HUES64 (cell line): ENCODE measurements at regions not wholly inside any gene's neighbourhood (a gene's known extent, or its start where the extent isn't known, plus 50 kb on each side); places are given as distances from the start of the nearest gene placed in this dataset.

Experiments
- H3K27ac ChIP-seq: 2 replicates; pipeline ENCODE4 v1.7.0; 2013; ENCODE audit warnings: low read depth, low read length, inconsistent platforms
- H3K27me3 ChIP-seq: 2 replicates; pipeline ENCODE4 v1.6.1; 2013; ENCODE audit warnings: mild to moderate bottlenecking, low read length; ENCODE audit not compliant: insufficient read depth
- H3K36me3 ChIP-seq: 2 replicates; pipeline ENCODE4 v1.6.1; 2013; ENCODE audit warnings: mild to moderate bottlenecking, low read length; ENCODE audit not compliant: insufficient read depth
- H3K4me1 ChIP-seq: 2 replicates; pipeline ENCODE4 v1.6.1; 2013; ENCODE audit warnings: mild to moderate bottlenecking, low read length, moderate library complexity; ENCODE audit not compliant: insufficient read depth
- H3K4me3 ChIP-seq: 2 replicates; pipeline ENCODE4 v1.5.1; 2013; ENCODE audit warnings: mild to moderate bottlenecking, low read length, moderate library complexity
- H3K9ac ChIP-seq: 2 replicates; pipeline ENCODE4 v1.6.1; 2013; ENCODE audit warnings: mild to moderate bottlenecking, low read depth, low read length
- H3K9me3 ChIP-seq: 2 replicates; pipeline ENCODE4 v1.6.1; 2013; ENCODE audit warnings: low read depth, low read length; ENCODE audit not compliant: insufficient read depth
- WGBS: fragments of 150-250, 120-280 bp; methylation state at CpG from one replicate; pipeline ENCODE4 v1.1.7; 2013; ENCODE audit warnings: missing lambda C conversion rate; 5-methylcytosine and 5-hydroxymethylcytosine counted together

- Histone ChIP-seq H3K9ac (no peak overlapping the region), H3K4me3 (no peak overlapping the region), H3K4me1 (no peaks in the 10 kb centered on the region), H3K27ac (no peak overlapping the region), H3K27me3 (no peaks in the 10 kb centered on the region), H3K9me3 (no peaks in the 10 kb centered on the region), H3K36me3 (no peaks in the 10 kb centered on the region)
- 90% methylated on average over 22 of the region's 22 CpGs for WGBS
These were observed 114.1 kb downstream of the KIF26A start for GRCh38 chr14:104252256-104253215.

- H3K27ac ChIP-seq: no peak overlapping the region
- H3K4me1 ChIP-seq: no peaks in the 10 kb centered on the region
- no peaks in the 10 kb centered on the region for H3K9me3 ChIP-seq
- no peaks in the 10 kb centered on the region for H3K27me3 ChIP-seq
- no peaks in the 10 kb centered on the region for H3K36me3 ChIP-seq
- 92% methylated on average over 19 of the region's 19 CpGs for WGBS
- no peak overlapping the region for H3K9ac ChIP-seq
- no peak overlapping the region for H3K4me3 ChIP-seq
These were observed 114.9 kb downstream of the KIF26A start for GRCh38 chr14:104253223-104253822.

- Histone ChIP-seq H3K27ac (no peak overlapping the region), H3K4me3 (no peak overlapping the region), H3K4me1 (no peaks in the 10 kb centered on the region), H3K9me3 (no peaks in the 10 kb centered on the region), H3K27me3 (no peaks in the 10 kb centered on the region), H3K9ac (no peak overlapping the region), H3K36me3 (no peaks in the 10 kb centered on the region)
- WGBS: 92% methylated on average over 16 of the region's 16 CpGs
These were observed 115.5 kb downstream of the KIF26A start for GRCh38 chr14:104253901-104254353.

- no peak overlapping the region for H3K27ac ChIP-seq
- no peak overlapping the region for H3K9ac ChIP-seq
- WGBS: 95% methylated on average over 13 of the region's 13 CpGs
- H3K9me3 ChIP-seq: no peaks in the 10 kb centered on the region
- no peaks in the 10 kb centered on the region for H3K36me3 ChIP-seq
- no peaks in the 10 kb centered on the region for H3K27me3 ChIP-seq
- H3K4me1 ChIP-seq: no peaks in the 10 kb centered on the region
- no peak overlapping the region for H3K4me3 ChIP-seq
These were observed 116.5 kb downstream of the KIF26A start for GRCh38 chr14:104254735-104255400.

- Histone ChIP-seq H3K27ac (no peak overlapping the region), H3K9ac (no peak overlapping the region), H3K27me3 (no peaks in the 10 kb centered on the region), H3K4me3 (no peak overlapping the region), H3K9me3 (peaks cover 6% of the 10 kb centered on the region; the same call in 1 of the 2 replicates), H3K36me3 (no peaks in the 10 kb centered on the region), H3K4me1 (no peaks in the 10 kb centered on the region)
- WGBS: 98% methylated on average over 2 of the region's 2 CpGs
These were observed 117.6 kb downstream of the KIF26A start for GRCh38 chr14:104256025-104256424.

GRCh38 chr14:104262515-104263514 is 124.4 kb downstream of the KIF26A start:
- Histone ChIP-seq H3K9me3 (peaks cover 11% of the 10 kb centered on the region), H3K27me3 (no peaks in the 10 kb centered on the region), H3K4me3 (no peak overlapping the region), H3K9ac (no peak overlapping the region), H3K36me3 (no peaks in the 10 kb centered on the region), H3K27ac (no peak overlapping the region), H3K4me1 (no peaks in the 10 kb centered on the region)
- 88% methylated on average over 16 of the region's 16 CpGs for WGBS

- Histone ChIP-seq H3K36me3 (no peaks in the 10 kb centered on the region), H3K4me3 (no peak overlapping the region), H3K9me3 (peaks cover 11% of the 10 kb centered on the region), H3K9ac (no peak overlapping the region), H3K27me3 (no peaks in the 10 kb centered on the region), H3K4me1 (no peaks in the 10 kb centered on the region), H3K27ac (no peak overlapping the region)
- WGBS: 89% methylated on average over 17 of the region's 17 CpGs
These were observed 125.4 kb downstream of the KIF26A start for GRCh38 chr14:104263675-104264358.

GRCh38 chr14:104264495-104265265 is 126.3 kb downstream of the KIF26A start:
- WGBS: 87% methylated on average over 20 of the region's 20 CpGs

GRCh38 chr14:104265918-104266630 is 127.7 kb downstream of the KIF26A start:
- Histone ChIP-seq H3K27me3 (no peaks in the 10 kb centered on the region), H3K4me3 (no peak overlapping the region), H3K27ac (no peak overlapping the region), H3K4me1 (no peaks in the 10 kb centered on the region), H3K36me3 (no peaks in the 10 kb centered on the region), H3K9me3 (peaks cover 5% of the 10 kb centered on the region; the same call in 1 of the 2 replicates), H3K9ac (no peak overlapping the region)
- 91% methylated on average over 21 of the region's 21 CpGs for WGBS

More at GRCh38 chr14:104264495-104265265, 126.3 kb downstream of the KIF26A start:
- Histone ChIP-seq H3K36me3 (no peaks in the 10 kb centered on the region), H3K4me3 (no peak overlapping the region), H3K27ac (no peak overlapping the region), H3K27me3 (no peaks in the 10 kb centered on the region), H3K9ac (no peak overlapping the region), H3K4me1 (no peaks in the 10 kb centered on the region), H3K9me3 (peaks cover 11% of the 10 kb centered on the region)
